Testis (tissue), 2 donors: ENCODE measurements at regions not wholly inside any gene's neighbourhood (a gene's known extent, or its start where the extent isn't known, plus 50 kb on each side); places are given as distances from the start of the nearest gene placed in this dataset.

Experiments
- CTCF ChIP-seq, 3 experiments: fragments of 450-650 bp in 2 of 3; fragments of 200-600 bp in 1 of 3; sonication (generic) in 1 of 3; IDR thresholded peaks; one replicate each; pipeline ENCODE4 v1.5.1; 2016 to 2019; ENCODE audit warnings: antibody characterized with exemption in 3 of 3, mild to moderate bottlenecking in 2 of 3, moderate library complexity in 1 of 3
- POLR2A ChIP-seq: fragments of 450-650 bp; IDR thresholded peaks from one replicate; pipeline ENCODE4 v1.6.1; 2017; ENCODE audit warnings: antibody characterized with exemption, mild to moderate bottlenecking, moderate library complexity

- TF ChIP-seq CTCF (IDR thresholded peaks at IDR 0.05), result no peak
- TF ChIP-seq POLR2A, result no peak
Observed at GRCh38 chr2:220209093-220209492, 581.7 kb downstream of the SLC4A3 start.
